Immature natural killer cell (primary cell): ENCODE measurements at regions not wholly inside any gene's neighbourhood (a gene's known extent, or its start where the extent isn't known, plus 50 kb on each side); places are given as distances from the start of the nearest gene placed in this dataset.

Experiments used
- DNase-seq, 3 donors: peaks; one replicate each; pipeline ENCODE4 v3.0.0; 2022; ENCODE audit warnings: mixed read lengths in 1 of 3
- H3K27ac Mint-ChIP-seq, 6 donors: one replicate each; pipeline ENCODE4 v1.8.0; 2020; ENCODE audit warnings: mixed read lengths in 6 of 6, mild to moderate bottlenecking in 5 of 6, inconsistent platforms in 4 of 6, moderate library complexity in 3 of 6
- H3K27me3 Mint-ChIP-seq, 3 donors: one replicate each; pipeline ENCODE4 v1.8.0; 2020 to 2021; ENCODE audit warnings: low read depth in 3 of 3, mild to moderate bottlenecking in 3 of 3, mixed read lengths in 3 of 3, moderate library complexity in 3 of 3, inconsistent platforms in 1 of 3
- H3K36me3 Mint-ChIP-seq, 3 donors: one replicate each; pipeline ENCODE4 v1.8.0; 2020; ENCODE audit warnings: mixed read lengths in 3 of 3, inconsistent platforms in 2 of 3, mild to moderate bottlenecking in 2 of 3
- H3K4me1 Mint-ChIP-seq, 2 donors: one replicate each; pipeline ENCODE4 v1.8.0; 2020; ENCODE audit warnings: inconsistent platforms in 2 of 2, mild to moderate bottlenecking in 2 of 2, mixed read lengths in 2 of 2, moderate library complexity in 1 of 2
- H3K4me3 Mint-ChIP-seq, 5 donors: one replicate each; pipeline ENCODE4 v1.8.0; 2020; ENCODE audit warnings: mild to moderate bottlenecking in 5 of 5, mixed read lengths in 5 of 5, inconsistent platforms in 3 of 5, moderate library complexity in 3 of 5
- H3K9me3 Mint-ChIP-seq, 6 donors: one replicate each; pipeline ENCODE4 v1.8.0; 2020; ENCODE audit warnings: mild to moderate bottlenecking in 6 of 6, mixed read lengths in 6 of 6, inconsistent platforms in 4 of 6, moderate library complexity in 3 of 6

GRCh38 chr9:95822583-95823431 is 52.7 kb upstream of the ERCC6L2 start:
- peak overlapping the region in 3 of 6 donors; percentile 20 to 59 (median 38) for H3K27ac Mint-ChIP-seq
- peak overlapping the region in 2 of 5 donors; percentile 4 to 52 for H3K4me3 Mint-ChIP-seq
- H3K4me1 Mint-ChIP-seq, result peaks cover 9 to 21% of the 10 kb centered on the region in 2 donors
- peaks cover 3 to 12% (median 4%) of the 10 kb centered on the region in 3 donors for H3K36me3 Mint-ChIP-seq
- H3K27me3 Mint-ChIP-seq, result peaks cover 2 to 4% (median 4%) of the 10 kb centered on the region in 3 donors
- DNase-seq, result peak; percentile 20 to 26 (median 26)
- no peaks in the 10 kb centered on the region for H3K9me3 Mint-ChIP-seq

- peak overlapping the region in 1 of 6 donors; percentile 11 for H3K27ac Mint-ChIP-seq
- no peak overlapping the region for H3K4me3 Mint-ChIP-seq
- H3K27me3 Mint-ChIP-seq, result peaks cover 2 to 4% (median 4%) of the 10 kb centered on the region in 3 donors
- DNase-seq, result no peak
- peaks cover 9 to 21% of the 10 kb centered on the region in 2 donors for H3K4me1 Mint-ChIP-seq
- peaks cover 3 to 19% (median 4%) of the 10 kb centered on the region in 3 donors for H3K36me3 Mint-ChIP-seq
- no peaks in the 10 kb centered on the region for H3K9me3 Mint-ChIP-seq
Observed at GRCh38 chr9:95822015-95822414, 53.5 kb upstream of the ERCC6L2 start.

DNA sequence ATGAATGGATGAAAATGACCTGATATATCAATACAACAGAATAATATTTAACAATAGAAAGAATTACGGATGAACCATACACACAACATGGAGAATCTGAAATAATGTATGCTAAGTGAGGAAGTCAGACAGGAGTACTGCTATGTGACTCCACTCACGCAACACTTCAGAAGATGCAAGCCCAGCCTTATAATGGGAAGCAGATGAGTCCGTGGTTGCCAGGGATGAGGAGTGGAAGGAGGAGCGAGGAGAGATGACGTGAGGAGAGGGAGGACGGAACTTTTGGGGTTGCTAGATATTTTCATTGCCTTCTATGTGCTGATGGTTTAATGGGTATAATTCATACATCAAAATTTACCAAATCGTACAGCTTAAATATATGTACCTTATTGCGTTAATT is 55.4 kb upstream of the ERCC6L2 start:
- no peak overlapping the region for H3K4me3 Mint-ChIP-seq
- peaks cover 0 to 3% (median 0%) of the 10 kb centered on the region in 6 donors for H3K9me3 Mint-ChIP-seq
- no peak for DNase-seq
- peaks cover 2 to 5% (median 4%) of the 10 kb centered on the region in 3 donors for H3K27me3 Mint-ChIP-seq
- H3K27ac Mint-ChIP-seq, result no peak overlapping the region
- H3K4me1 Mint-ChIP-seq, result peaks cover 9 to 21% of the 10 kb centered on the region in 2 donors
- peaks cover 4 to 22% (median 10%) of the 10 kb centered on the region in 3 donors for H3K36me3 Mint-ChIP-seq

DNA sequence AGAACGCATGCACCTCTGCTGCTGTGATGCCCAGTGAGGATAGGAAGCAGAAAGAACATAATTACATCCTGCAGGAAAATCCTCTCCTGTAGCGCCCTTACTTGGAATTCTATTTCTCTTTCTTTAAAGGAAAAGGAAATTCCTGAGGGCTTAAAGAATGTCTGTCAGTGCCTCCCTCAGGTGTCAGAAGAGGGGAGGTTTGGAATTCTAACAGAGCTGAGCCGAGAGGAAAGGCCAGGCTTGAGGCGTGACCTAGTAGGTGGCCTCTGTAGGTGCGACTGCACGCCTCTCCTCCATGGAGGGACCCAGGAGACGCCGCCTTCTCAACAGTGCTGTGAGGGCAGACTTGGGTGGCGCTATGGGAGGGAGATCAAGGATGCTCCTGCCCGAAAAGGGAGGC is 55.9 kb upstream of the ERCC6L2 start:
- H3K27ac Mint-ChIP-seq, result no peak overlapping the region

GRCh38 chr9:95817205-95817604 is 58.3 kb upstream of the ERCC6L2 start:
- DNase-seq, result no peak
- Mint-ChIP-seq H3K4me1 (peaks cover 0 to 8% of the 10 kb centered on the region in 2 donors), H3K9me3 (peaks cover 0 to 3% (median 0%) of the 10 kb centered on the region in 6 donors), H3K27me3 (peaks cover 2 to 4% (median 3%) of the 10 kb centered on the region in 3 donors), H3K27ac (no peak overlapping the region), H3K4me3 (no peak overlapping the region), H3K36me3 (peaks cover 10 to 37% (median 19%) of the 10 kb centered on the region in 3 donors)

More for the DNA sequence above, 55.9 kb upstream of the ERCC6L2 start:
- Mint-ChIP-seq H3K27me3 (peaks cover 2 to 5% (median 4%) of the 10 kb centered on the region in 3 donors), H3K36me3 (peaks cover 4 to 24% (median 14%) of the 10 kb centered on the region in 3 donors), H3K4me3 (no peak overlapping the region), H3K4me1 (peaks cover 9 to 21% of the 10 kb centered on the region in 2 donors), H3K9me3 (peaks cover 0 to 3% (median 0%) of the 10 kb centered on the region in 6 donors)
- DNase-seq, result no peak

DNA sequence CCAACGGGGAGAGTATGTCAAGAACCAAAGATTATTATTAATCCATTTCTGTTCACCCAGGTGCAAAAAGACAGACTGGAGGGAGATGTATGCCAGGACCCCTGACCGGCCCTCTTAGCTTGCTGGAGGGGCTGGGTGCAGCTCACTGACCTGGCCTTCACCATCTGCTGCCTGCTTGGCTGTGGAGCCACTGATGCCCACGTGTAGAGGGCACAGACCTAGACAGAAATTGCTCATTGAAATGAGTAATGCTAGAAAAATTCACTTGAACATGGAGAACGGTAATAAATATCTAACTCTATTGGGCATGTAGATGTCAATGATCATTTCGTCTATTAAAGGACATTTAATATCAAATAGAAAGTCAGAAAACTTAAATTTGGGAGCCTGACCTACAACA is 58.8 kb upstream of the ERCC6L2 start:
- peaks cover 0 to 3% (median 0%) of the 10 kb centered on the region in 6 donors for H3K9me3 Mint-ChIP-seq

DNA sequence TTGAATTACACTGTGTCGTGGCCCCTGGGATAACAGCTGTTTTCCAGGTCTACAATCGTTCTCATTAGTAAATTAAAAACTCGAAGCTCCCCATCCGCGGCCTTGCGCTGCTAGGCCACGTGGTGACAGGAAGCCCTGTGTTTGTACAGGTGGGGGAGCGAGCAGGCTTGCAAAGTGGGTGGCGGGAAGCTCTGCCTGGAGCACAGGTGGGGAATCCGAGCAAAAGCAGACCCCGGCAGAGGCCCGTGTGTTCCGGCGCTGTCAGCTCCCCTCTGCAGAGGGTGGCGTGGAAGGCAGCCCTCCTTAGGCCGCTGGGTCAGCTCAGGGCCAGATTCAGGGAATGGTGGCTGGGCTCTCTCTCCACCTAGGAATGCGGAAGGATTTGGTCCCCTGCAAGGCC is 59.5 kb upstream of the ERCC6L2 start:
- Mint-ChIP-seq H3K27me3 (peaks cover 2 to 4% (median 3%) of the 10 kb centered on the region in 3 donors), H3K9me3 (peaks cover 0 to 3% (median 0%) of the 10 kb centered on the region in 6 donors), H3K27ac (no peak overlapping the region), H3K4me3 (no peak overlapping the region), H3K4me1 (no peaks in the 10 kb centered on the region), H3K36me3 (peaks cover 8 to 45% (median 23%) of the 10 kb centered on the region in 3 donors)
- no peak for DNase-seq

More for the DNA sequence above, 58.8 kb upstream of the ERCC6L2 start:
- Mint-ChIP-seq H3K4me3 (no peak overlapping the region), H3K4me1 (peaks cover 0 to 3% of the 10 kb centered on the region in 2 donors), H3K27ac (no peak overlapping the region), H3K36me3 (peaks cover 10 to 41% (median 19%) of the 10 kb centered on the region in 3 donors), H3K27me3 (peaks cover 2 to 4% (median 3%) of the 10 kb centered on the region in 3 donors)
- no peak for DNase-seq

DNA sequence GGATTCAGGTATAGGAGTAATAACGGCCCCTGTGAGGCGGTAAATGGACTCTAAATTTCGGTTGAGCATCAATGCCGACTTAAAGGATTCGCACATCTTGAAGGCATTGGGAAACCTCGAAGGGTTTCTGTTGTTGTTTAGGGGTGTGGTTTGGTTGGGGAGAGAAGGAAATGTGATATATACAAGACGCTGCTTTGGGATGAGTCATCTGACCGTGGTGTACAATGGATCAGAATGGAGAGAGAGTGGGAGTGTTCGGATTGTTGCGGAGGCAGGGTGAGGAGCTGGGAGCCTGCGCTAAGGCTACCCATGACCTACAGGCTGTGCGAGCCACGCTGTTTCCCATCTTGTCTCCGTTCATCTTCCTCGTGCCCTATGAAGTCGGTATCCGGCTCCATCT is 60.4 kb upstream of the ERCC6L2 start:
- no peak for DNase-seq
- peaks cover 0 to 3% (median 0%) of the 10 kb centered on the region in 6 donors for H3K9me3 Mint-ChIP-seq
- H3K27me3 Mint-ChIP-seq, result peaks cover 2 to 4% (median 3%) of the 10 kb centered on the region in 3 donors
- H3K36me3 Mint-ChIP-seq, result peaks cover 6 to 44% (median 22%) of the 10 kb centered on the region in 3 donors
- no peak overlapping the region for H3K4me3 Mint-ChIP-seq
- H3K27ac Mint-ChIP-seq, result no peak overlapping the region
- no peaks in the 10 kb centered on the region for H3K4me1 Mint-ChIP-seq

DNA sequence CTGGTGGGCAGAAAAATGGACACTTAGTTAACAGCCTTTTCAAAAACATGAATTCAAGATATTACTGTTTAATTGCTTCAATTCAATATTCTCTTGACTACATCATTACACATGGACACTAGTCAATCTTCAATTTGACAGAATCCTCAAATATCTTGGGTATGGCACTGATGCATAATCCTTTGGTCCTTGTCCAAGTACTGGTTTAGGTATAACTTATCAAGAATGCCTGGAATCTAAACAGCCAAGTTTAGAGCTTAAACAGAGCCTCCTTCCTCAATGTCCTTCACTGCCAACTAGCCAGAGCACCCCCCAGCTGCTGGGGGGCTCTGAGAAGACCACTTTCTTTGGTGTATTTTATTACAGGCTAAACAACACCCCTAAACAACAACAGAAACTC is 61.6 kb upstream of the ERCC6L2 start:
- no peak overlapping the region for H3K4me3 Mint-ChIP-seq

DNA sequence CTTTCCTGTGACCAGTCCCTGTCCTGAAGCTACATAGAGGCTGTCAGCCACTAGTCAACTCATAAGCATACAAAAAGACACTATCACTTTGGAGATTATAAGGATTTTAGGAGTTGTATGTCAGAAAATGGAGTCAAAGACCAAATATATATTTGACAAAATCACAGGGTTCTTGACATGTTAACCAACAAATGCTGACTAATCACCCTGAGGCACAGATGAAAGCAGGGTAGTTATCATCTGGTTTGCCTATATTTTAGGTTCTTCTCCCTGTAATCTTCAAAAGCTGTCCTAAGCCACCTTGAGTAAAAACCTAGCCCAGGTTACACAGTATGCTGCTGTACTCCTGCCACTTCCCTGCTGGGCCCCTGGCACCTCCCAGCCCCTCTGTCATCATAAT is 64.7 kb upstream of the ERCC6L2 start:
- no peak for DNase-seq
- H3K9me3 Mint-ChIP-seq, result peaks cover 0 to 3% (median 0%) of the 10 kb centered on the region in 6 donors
- H3K36me3 Mint-ChIP-seq, result peaks cover 6 to 30% (median 24%) of the 10 kb centered on the region in 3 donors
- H3K4me3 Mint-ChIP-seq, result no peak overlapping the region
- no peak overlapping the region for H3K27ac Mint-ChIP-seq
- no peaks in the 10 kb centered on the region for H3K4me1 Mint-ChIP-seq
- H3K27me3 Mint-ChIP-seq, result peaks cover 2 to 9% (median 3%) of the 10 kb centered on the region in 3 donors

More for the DNA sequence above, 61.6 kb upstream of the ERCC6L2 start:
- Mint-ChIP-seq H3K27me3 (peaks cover 2 to 3% (median 3%) of the 10 kb centered on the region in 3 donors), H3K36me3 (peaks cover 6 to 39% (median 20%) of the 10 kb centered on the region in 3 donors), H3K9me3 (peaks cover 0 to 3% (median 0%) of the 10 kb centered on the region in 6 donors), H3K4me1 (no peaks in the 10 kb centered on the region), H3K27ac (no peak overlapping the region)
- DNase-seq, result no peak

DNA sequence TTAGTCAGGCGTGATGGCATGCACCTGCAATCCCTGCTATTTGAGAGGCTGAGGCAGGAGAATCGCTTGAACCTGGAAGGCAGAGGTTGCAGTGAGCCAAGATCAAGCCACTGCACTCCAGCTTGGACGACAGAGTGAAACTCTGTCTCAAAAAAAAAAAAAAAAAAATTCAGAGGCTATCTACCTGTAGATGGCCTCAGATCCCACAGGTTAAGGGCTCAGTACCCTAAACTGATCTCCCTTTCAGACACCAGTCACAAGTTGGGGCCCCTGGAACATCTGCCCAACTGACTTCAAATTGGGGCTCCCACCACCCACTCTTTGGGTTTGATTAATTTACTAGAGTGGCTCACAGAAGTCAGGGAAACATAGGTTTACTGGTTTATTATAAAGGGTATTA is 65.4 kb upstream of the ERCC6L2 start:
- no peak for DNase-seq
- H3K9me3 Mint-ChIP-seq, result no peaks in the 10 kb centered on the region
- peaks cover 2 to 7% (median 3%) of the 10 kb centered on the region in 3 donors for H3K27me3 Mint-ChIP-seq
- H3K27ac Mint-ChIP-seq, result no peak overlapping the region
- H3K36me3 Mint-ChIP-seq, result peaks cover 6 to 28% (median 18%) of the 10 kb centered on the region in 3 donors
- H3K4me1 Mint-ChIP-seq, result no peaks in the 10 kb centered on the region
- no peak overlapping the region for H3K4me3 Mint-ChIP-seq

DNA sequence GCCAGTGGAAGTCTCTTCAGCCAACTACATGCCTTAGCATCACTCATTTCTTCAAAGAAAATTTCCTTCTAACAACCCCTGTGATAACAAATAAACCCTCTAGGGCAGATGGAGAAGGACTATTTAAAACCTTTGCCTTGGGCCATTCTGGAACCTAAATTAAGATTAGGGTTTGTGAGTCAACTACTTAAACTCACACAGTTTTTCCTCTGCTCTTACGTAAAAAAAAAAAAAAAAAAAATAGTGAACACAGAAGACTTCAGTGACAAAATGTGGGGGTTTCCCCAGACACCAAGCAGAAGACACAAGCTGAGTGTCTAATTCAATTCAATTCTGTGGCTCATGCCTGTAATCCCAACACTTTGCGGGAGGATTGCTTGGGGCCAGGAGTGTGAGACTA is 65.8 kb upstream of the ERCC6L2 start:
- H3K4me1 Mint-ChIP-seq, result no peaks in the 10 kb centered on the region
- H3K27ac Mint-ChIP-seq, result no peak overlapping the region
- DNase-seq, result no peak
- H3K27me3 Mint-ChIP-seq, result peaks cover 2 to 7% (median 3%) of the 10 kb centered on the region in 3 donors
- H3K4me3 Mint-ChIP-seq, result no peak overlapping the region
- H3K9me3 Mint-ChIP-seq, result no peaks in the 10 kb centered on the region
- peaks cover 6 to 26% (median 14%) of the 10 kb centered on the region in 3 donors for H3K36me3 Mint-ChIP-seq

GRCh38 chr9:95808011-95808410 is 67.5 kb upstream of the ERCC6L2 start:
- Mint-ChIP-seq H3K36me3 (peaks cover 0 to 17% (median 8%) of the 10 kb centered on the region in 3 donors), H3K9me3 (no peaks in the 10 kb centered on the region), H3K4me1 (no peaks in the 10 kb centered on the region), H3K4me3 (no peak overlapping the region), H3K27ac (no peak overlapping the region), H3K27me3 (peaks cover 2 to 9% (median 7%) of the 10 kb centered on the region in 3 donors)
- no peak for DNase-seq

GRCh38 chr9:95807326-95807947 is 68.1 kb upstream of the ERCC6L2 start:
- Mint-ChIP-seq H3K4me1 (no peaks in the 10 kb centered on the region), H3K27ac (no peak overlapping the region), H3K9me3 (no peaks in the 10 kb centered on the region), H3K27me3 (peaks cover 2 to 12% (median 8%) of the 10 kb centered on the region in 3 donors), H3K36me3 (peaks cover 0 to 14% (median 8%) of the 10 kb centered on the region in 3 donors), H3K4me3 (no peak overlapping the region)
- no peak for DNase-seq
